MCF 10A (cell line): ENCODE measurements at regions not wholly inside any gene's neighbourhood (a gene's known extent, or its start where the extent isn't known, plus 50 kb on each side); places are given as distances from the start of the nearest gene placed in this dataset.

Experiments used
- BruUV-seq: library from RNA; stranded (reverse); fragments of 400-500 nt; replicated peaks from 2 replicates; lab custom pipeline; 2021; lab: Mats Ljungman, UMichigan
- CTCF ChIA-PET: fragments of 300-600 bp; sonication (Branson Sonifier 250); formaldehyde crosslinking; extraction: SDS; loops from one replicate; lab custom pipeline; 2021; ENCODE audit warnings: antibody characterized with exemption, inconsistent platforms; lab: Yijun Ruan, JAX
- POLR2A ChIA-PET: fragments of 300-600, 350-650 bp; sonication (Branson Sonifier 250); formaldehyde crosslinking; extraction: SDS; loops from one replicate; lab custom pipeline; 2020; ENCODE audit warnings: antibody characterized with exemption, inconsistent platforms; lab: Yijun Ruan, JAX
- DNase-seq: peaks from one replicate; pipeline ENCODE4 v3.0.0-alpha.2; 2018; ENCODE audit not compliant: unreplicated experiment
- H3K27ac Mint-ChIP-seq: one replicate; pipeline ENCODE4 v1.8.0; 2022; ENCODE audit warnings: mild to moderate bottlenecking, low read depth, mixed read lengths; ENCODE audit not compliant: unreplicated experiment
- H3K27me3 Mint-ChIP-seq: one replicate; pipeline ENCODE4 v1.8.0; 2022; ENCODE audit warnings: mixed read lengths; ENCODE audit not compliant: insufficient read depth, unreplicated experiment
- H3K36me3 Mint-ChIP-seq: one replicate; pipeline ENCODE4 v1.8.0; 2022; ENCODE audit warnings: mild to moderate bottlenecking, moderate library complexity, mixed read lengths; ENCODE audit not compliant: insufficient read depth, unreplicated experiment
- H3K4me1 Mint-ChIP-seq: one replicate; pipeline ENCODE4 v1.8.0; 2022; ENCODE audit warnings: mixed read lengths; ENCODE audit not compliant: insufficient read depth, unreplicated experiment
- H3K4me3 Mint-ChIP-seq: one replicate; pipeline ENCODE4 v1.8.0; 2022; ENCODE audit warnings: mild to moderate bottlenecking, moderate library complexity, mixed read lengths; ENCODE audit not compliant: unreplicated experiment
- H3K9me3 Mint-ChIP-seq: one replicate; pipeline ENCODE4 v1.8.0; 2022; ENCODE audit warnings: mixed read lengths; ENCODE audit not compliant: unreplicated experiment
- intact Hi-C: fragments of 100-400 bp; cut with micrococcal nuclease; formaldehyde crosslinking; loops from 2 replicates; pipeline ENCODE4 v1.14.1; 2022
- TF ChIP-seq, protein P1 (sequence below): fragments of 200-600 bp; IDR thresholded peaks from one replicate; pipeline ENCODE4 v1.8.0; 2022; ENCODE audit warnings: antibody characterized with exemption, mild to moderate bottlenecking; ENCODE audit not compliant: unreplicated experiment

DNA sequence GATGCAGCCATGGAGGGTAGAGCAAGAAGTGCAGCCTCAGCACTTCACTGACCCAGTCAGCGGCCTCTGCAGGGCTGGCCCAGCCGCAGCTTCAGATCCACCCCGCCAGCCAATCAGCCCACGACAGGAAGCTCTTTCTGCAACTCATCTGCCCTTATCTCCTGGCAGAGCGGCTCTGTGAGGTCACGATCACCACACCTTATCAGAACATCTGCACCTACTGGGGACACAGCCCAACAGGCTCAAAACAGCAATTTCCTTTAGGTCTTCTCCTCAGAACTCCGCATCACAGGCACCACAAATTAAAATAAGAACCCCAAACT, 287.3 kb downstream of the BCL11B start:
- no peak overlapping the region for H3K27ac Mint-ChIP-seq
- CTCF ChIA-PET, result interaction anchor here (0.6 to 0.7 kb wide), 2 partner anchors 28 to 1801 kb away, joined by 3 read pairs; no protein-coding TSS in a partner anchor
- no peak for DNase-seq
- H3K36me3 Mint-ChIP-seq, result no peaks in the 10 kb centered on the region
- H3K4me3 Mint-ChIP-seq, result no peak overlapping the region
- no peaks in the 10 kb centered on the region for H3K9me3 Mint-ChIP-seq
- intact Hi-C loops, result no loop called here
- POLR2A ChIA-PET, result no interaction called here
- no peaks in the 10 kb centered on the region for H3K27me3 Mint-ChIP-seq
- no TSS peak for BruUV-seq
- TF ChIP-seq, protein P1, sequence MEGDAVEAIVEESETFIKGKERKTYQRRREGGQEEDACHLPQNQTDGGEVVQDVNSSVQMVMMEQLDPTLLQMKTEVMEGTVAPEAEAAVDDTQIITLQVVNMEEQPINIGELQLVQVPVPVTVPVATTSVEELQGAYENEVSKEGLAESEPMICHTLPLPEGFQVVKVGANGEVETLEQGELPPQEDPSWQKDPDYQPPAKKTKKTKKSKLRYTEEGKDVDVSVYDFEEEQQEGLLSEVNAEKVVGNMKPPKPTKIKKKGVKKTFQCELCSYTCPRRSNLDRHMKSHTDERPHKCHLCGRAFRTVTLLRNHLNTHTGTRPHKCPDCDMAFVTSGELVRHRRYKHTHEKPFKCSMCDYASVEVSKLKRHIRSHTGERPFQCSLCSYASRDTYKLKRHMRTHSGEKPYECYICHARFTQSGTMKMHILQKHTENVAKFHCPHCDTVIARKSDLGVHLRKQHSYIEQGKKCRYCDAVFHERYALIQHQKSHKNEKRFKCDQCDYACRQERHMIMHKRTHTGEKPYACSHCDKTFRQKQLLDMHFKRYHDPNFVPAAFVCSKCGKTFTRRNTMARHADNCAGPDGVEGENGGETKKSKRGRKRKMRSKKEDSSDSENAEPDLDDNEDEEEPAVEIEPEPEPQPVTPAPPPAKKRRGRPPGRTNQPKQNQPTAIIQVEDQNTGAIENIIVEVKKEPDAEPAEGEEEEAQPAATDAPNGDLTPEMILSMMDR, result no peak
- no peaks in the 10 kb centered on the region for H3K4me1 Mint-ChIP-seq

DNA sequence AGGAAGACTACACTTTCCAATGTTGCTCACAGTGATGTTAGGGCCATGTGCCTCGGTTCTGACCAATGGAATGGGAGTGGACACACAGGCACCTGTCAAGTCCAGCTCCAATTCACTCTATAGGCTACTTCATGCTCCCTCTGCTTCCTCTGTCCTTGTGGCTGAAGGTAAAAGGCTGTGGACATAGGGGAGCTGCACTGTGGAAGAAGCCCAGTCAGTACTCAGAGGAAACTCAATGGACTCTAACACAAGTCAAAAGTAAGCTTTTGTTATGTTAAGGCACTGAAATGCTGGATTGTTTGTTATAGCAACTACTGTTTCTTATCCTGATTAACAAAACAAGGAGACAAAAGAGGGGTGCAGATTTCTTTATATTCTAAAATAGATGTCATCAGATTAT, 278.2 kb downstream of the BCL11B start:
- H3K27ac Mint-ChIP-seq, result no peak overlapping the region
- POLR2A ChIA-PET, result interaction anchor here (1.2 kb wide), 1 partner anchor 11 kb away, joined by 3 read pairs; no protein-coding TSS in a partner anchor
- H3K27me3 Mint-ChIP-seq, result no peaks in the 10 kb centered on the region
- no peak overlapping the region for H3K4me3 Mint-ChIP-seq
- no peaks in the 10 kb centered on the region for H3K4me1 Mint-ChIP-seq
- H3K36me3 Mint-ChIP-seq, result no peaks in the 10 kb centered on the region
- intact Hi-C loops, result no loop called here
- TF ChIP-seq, protein P1, result no peak
- BruUV-seq, result no TSS peak
- DNase-seq, result no peak
- H3K9me3 Mint-ChIP-seq, result no peaks in the 10 kb centered on the region
- CTCF ChIA-PET, result no interaction called here

DNA sequence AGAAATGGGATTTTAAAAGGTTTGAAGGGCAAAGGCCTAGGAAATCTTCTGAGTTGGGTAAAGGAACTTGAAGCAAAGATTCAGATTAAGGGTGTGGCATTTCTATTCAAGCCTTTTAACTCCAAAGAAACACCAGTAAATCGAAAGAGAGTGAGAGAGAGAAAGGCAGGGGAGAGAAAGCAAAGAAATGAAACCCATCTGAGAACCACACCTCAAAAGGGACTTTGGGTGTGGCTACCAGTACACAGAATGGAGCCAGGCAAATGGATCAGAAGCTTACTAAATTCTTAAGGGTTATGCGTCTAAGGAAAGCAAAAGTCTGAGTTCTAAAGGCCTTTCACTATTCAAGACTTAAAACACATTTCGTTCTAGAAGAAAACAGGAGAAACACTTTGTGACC, 277.4 kb downstream of the BCL11B start:
- H3K36me3 Mint-ChIP-seq, result no peaks in the 10 kb centered on the region
- intact Hi-C loops, result no loop called here
- BruUV-seq, result no TSS peak
- no peak for DNase-seq
- TF ChIP-seq, protein P1, result no peak
- CTCF ChIA-PET, result no interaction called here
- no peaks in the 10 kb centered on the region for H3K27me3 Mint-ChIP-seq
- H3K9me3 Mint-ChIP-seq, result no peaks in the 10 kb centered on the region
- no peaks in the 10 kb centered on the region for H3K4me1 Mint-ChIP-seq
- H3K4me3 Mint-ChIP-seq, result no peak overlapping the region
- no peak overlapping the region for H3K27ac Mint-ChIP-seq
- POLR2A ChIA-PET, result interaction anchor here (1.2 kb wide), 1 partner anchor 12 kb away, joined by 3 read pairs; no protein-coding TSS in a partner anchor

DNA sequence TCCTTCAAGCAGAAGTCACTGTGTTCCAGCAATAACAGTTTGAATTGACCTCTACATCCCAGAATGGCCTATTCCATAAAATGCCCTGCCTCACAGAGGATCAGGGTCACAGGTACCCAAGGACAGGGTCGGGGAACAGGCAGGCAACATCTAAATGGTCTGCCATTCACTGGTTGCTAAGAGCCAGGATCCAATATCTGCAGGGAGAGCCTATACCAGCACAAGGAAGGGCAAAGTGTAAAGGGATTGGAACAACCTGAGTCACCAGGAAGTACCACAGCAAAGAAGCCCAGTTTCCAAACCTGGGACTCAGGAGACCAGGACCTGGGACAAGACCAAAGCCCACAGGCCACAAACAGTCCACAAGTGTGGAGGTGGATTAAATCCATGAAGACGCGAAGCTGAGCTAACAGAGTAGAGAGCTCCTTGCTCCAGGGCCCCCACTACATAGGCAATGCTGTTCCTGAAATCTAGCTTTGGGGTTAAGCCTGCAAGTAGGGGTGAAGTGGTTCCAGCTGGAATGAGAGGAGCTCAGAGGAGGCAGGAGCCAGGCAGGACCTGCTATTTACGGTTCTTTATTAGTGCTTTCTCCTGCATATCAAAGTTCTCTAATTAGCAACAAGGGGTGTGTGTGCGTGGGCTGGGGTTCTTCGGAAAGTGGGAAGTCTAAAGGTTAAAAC, 274.3 kb downstream of the BCL11B start:
- no TSS peak for BruUV-seq
- no peak overlapping the region for H3K4me3 Mint-ChIP-seq

More for the DNA sequence above, 274.3 kb downstream of the BCL11B start:
- no peaks in the 10 kb centered on the region for H3K27me3 Mint-ChIP-seq
- no peaks in the 10 kb centered on the region for H3K4me1 Mint-ChIP-seq
- H3K36me3 Mint-ChIP-seq, result no peaks in the 10 kb centered on the region
- DNase-seq, result no peak
- ChIA-PET POLR2A (no interaction called here), CTCF (interaction anchor here (0.7 kb wide), 2 partner anchors 20 to 27 kb away, joined by 3 read pairs; no protein-coding TSS in a partner anchor)
- H3K27ac Mint-ChIP-seq, result no peak overlapping the region
- TF ChIP-seq, protein P1, result no peak
- intact Hi-C loops, result no loop called here
- H3K9me3 Mint-ChIP-seq, result no peaks in the 10 kb centered on the region
